ENCODE measurements at regions not wholly inside any gene's neighbourhood (a gene's known extent, or its start where the extent isn't known, plus 50 kb on each side); places are given as distances from the start of the nearest gene placed in this dataset.

GRCh38 chr17:33352526-33352925 lies 59.4 kb upstream of the ASIC2 start:
- DNase-seq (ENCODE audit: low read depth) = no peak

GRCh38 chr17:33356266-33356665 lies 63.2 kb upstream of the ASIC2 start:
- DNase-seq (ENCODE audit: low read depth) = no peak

- DNase-seq (ENCODE audit: low read depth) = no peak
Measured at GRCh38 chr17:33363475-33363874, 70.4 kb upstream of the ASIC2 start.

- DNase-seq (ENCODE audit: low read depth) = no peak
Measured at GRCh38 chr17:33366960-33367359, 73.9 kb upstream of the ASIC2 start.

DNA sequence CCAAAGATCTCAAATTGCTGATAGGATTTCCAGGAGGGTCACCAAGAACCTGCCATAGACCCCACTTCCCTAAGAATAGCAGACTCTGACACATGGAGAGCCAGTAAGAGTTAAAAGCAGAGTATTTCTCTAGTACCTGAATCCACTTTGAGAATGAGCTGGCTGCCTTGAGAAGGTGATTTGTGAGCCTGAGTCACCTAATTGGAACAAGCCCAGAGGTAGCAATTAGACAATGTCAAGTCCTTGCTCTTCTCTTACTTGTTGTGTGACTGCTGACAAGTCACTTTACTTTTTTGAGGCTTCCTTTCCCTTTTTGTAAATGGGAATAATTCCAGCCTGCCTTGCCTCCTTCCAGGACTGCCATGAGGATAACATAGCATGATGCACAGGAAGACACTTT lies 76.1 kb upstream of the ASIC2 start:
- DNase-seq (ENCODE audit: low read depth) = no peak

GRCh38 chr17:33369876-33370275 lies 76.8 kb upstream of the ASIC2 start:
- DNase-seq (ENCODE audit: low read depth) = no peak

GRCh38 chr17:33370401-33370800 lies 77.3 kb upstream of the ASIC2 start:
- DNase-seq (ENCODE audit: low read depth) = no peak

GRCh38 chr17:33371377-33371776 lies 78.3 kb upstream of the ASIC2 start:
- no peak for DNase-seq (ENCODE audit: low read depth)

DNA sequence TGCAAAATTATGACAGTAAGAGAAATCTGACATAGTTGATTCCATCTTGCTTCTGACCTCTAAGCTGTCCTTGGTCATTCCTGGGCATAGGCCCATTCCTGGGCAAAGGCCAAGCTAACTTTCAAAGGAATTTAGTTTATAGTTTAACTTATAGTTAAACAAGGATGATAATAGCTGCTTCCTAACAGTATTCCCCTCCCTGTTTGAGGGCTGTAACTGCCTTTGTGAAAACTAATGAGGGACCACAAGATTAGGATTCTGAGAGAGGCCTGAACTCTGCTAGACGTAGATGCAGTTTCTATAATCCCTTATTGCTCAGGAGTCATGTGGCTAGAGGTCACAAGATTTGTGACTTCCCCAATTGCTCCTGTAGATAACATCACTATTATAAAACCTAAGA lies 80.2 kb upstream of the ASIC2 start:
- no peak for DNase-seq (ENCODE audit: low read depth)

- no peak for DNase-seq (ENCODE audit: low read depth)
Measured at GRCh38 chr17:33375103-33375502, 82.0 kb upstream of the ASIC2 start.

DNA sequence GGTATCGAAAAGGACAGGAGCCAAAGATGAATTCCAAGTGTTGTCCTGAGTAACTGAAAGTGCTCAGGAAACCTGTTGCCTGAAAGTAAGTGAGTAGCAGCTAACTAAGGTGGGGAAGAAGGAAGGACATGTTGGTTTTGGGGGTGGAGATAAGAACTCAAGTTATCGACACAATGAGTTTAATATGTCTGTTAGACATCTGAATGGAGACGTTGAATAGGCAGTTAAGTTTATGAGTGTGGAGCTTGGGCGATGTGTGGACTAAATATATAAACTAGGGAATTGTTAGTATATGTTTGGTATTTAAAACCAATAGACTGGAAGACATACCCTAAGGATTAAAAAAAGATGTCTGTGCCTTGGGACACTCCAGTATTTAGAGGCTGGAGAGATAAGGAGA lies 82.7 kb upstream of the ASIC2 start:
- no peak for DNase-seq (ENCODE audit: low read depth)

GRCh38 chr17:33377837-33378595 lies 84.9 kb upstream of the ASIC2 start:
- DNase-seq (ENCODE audit: low read depth) = no peak

- DNase-seq (ENCODE audit: low read depth) = no peak
Measured at GRCh38 chr17:33381201-33381600, 88.1 kb upstream of the ASIC2 start.

DNA sequence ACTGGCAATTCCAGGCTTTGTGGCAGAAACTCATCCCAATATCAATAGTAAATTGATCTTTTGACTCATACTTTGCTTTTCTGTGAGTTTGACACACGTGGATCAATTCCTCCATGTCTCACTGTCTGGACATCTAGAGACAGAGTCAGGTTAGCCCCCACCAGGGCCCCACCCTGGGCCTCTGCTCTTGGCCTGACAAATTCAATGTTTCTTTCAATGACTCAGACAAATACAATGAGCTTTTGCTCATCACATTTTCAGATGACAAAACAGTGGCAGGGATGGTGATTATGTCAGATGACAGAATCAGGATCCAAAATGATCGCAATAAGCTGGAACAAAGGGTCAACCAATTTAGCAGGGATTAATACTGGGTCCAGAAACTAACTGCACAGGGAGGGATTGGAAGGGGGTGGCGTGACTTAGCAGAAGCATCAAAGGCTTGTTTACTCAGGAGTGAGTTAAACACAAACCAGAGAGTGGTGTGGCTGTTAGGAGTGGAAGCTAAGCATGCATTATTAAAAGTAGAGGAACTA lies 90.5 kb upstream of the ASIC2 start:
- no peak for DNase-seq (ENCODE audit: low read depth)

- DNase-seq (ENCODE audit: low read depth) = no peak
Measured at GRCh38 chr17:33385133-33385532, 92.0 kb upstream of the ASIC2 start.

GRCh38 chr17:33385713-33386112 lies 92.6 kb upstream of the ASIC2 start:
- no peak for DNase-seq (ENCODE audit: low read depth)

DNA sequence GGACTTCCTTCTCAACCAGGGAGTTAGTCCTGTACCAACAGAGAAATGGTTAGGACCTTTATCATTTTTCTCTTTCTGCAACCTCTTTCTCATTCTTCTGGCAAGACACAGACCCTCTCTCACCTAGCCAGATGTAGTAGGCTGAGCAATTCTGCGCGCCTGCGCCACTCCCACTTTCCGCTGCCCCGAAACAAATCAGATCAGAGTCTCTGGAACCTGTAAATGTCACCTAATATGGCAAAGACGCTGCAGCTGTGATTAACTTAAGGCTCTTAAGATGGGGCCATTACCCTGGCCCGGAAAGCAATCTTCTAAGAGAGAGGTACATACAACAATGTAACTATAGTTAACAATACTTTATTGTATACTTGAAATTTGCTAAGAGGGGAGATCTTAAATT lies 94.3 kb upstream of the ASIC2 start:
- DNase-seq (ENCODE audit: low read depth) = no peak

GRCh38 chr17:33389504-33390135 lies 96.5 kb upstream of the ASIC2 start:
- DNase-seq (ENCODE audit: low read depth) = no peak

DNA sequence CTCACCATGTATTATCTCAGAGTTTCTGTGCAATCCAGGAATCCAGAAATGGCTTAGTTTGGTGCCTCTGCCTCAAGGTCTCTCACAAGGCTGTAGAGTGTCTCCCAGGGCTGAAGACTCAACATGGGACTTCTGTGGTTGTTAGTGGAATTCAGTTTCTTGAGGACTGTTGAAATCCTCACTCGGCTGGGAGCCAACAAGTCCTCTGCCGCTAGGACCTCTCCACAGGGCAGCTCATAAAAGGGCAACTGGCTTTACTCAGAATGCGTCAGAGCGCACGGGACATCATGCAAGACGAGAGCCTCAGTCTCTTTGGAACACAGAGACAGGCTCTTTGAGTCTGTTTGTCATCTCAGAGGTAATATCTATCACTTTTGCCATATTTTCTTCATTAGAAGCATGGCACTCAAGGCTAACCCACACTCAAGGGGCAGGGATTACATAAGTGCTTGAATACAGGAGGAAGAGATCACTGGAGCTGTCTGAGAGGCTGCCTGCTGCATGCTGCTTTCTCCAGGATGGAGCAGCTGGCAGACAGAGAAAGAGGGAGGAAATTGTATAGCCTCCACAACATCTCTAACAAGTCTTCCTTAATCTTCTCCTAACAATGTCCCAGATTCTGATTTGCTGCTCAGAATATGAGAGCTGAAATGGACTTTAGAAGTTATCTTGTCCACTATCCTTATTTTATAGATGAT lies 97.5 kb upstream of the ASIC2 start:
- no peak for DNase-seq (ENCODE audit: low read depth)

DNA sequence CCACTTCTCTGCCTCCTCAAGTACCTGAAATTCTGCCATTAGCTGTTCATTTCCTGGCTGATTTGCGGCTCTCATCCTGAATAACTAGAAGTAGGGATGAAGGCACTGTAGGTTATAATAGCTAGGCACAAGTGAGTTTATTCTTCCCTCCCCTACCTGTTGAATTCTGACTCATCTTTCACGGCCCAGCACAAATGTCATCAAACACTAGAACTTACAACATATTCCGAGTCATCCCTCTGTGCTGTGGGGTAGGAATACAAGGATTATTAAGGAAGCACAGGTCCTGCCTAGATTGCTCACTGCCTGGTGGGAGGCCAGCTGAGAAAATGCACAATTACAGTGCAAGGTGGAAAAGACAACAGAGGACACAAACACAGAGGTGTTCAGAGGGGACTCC lies 103.7 kb upstream of the ASIC2 start:
- DNase-seq (ENCODE audit: low read depth) = no peak

DNA sequence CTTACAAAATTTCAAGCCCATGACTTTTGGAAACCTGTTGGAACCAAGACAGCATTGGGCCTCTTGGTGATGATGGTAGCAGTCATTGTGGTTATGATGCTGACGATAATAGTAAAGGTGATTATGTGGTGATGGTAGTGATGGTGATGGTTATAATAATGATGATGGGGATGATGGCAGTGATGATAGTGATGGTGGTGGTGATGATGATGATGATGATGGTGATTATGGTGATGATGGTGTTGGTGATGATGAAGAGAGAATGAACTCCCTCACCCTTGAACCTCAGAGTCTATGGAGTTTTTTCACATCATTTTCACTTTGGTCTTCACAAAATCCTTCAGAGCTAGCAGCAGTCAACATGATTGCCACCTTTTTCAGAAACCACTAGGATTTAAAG lies 105.3 kb upstream of the ASIC2 start:
- DNase-seq (ENCODE audit: low read depth) = no peak

DNA sequence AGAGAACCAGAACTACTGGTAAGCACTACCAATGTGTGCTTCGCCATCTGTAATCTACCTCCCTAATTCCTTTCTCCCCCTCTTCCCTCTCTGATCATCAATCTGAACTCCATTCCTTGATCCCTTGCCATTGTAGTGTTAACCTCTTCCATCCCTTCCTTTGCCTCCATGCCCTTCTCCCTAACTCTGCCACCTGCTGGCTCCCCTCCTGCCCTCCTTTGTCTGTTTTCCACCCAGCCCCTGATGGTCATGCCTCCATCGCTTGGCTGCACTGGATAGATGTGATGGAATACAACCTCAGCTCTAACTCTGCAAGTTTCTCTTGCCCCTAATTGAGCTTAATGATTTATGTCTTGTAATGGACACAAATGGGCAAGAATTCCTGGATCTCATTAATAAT lies 108.2 kb upstream of the ASIC2 start:
- DNase-seq (ENCODE audit: low read depth) = no peak

- no peak for DNase-seq (ENCODE audit: low read depth)
Measured at GRCh38 chr17:33403194-33403593, 110.1 kb upstream of the ASIC2 start.

All from activated T-cell treated with anti-CD3 and anti-CD28 coated beads for 1 hour (primary cell).